ENCODE measurements at regions not wholly inside any gene's neighbourhood (a gene's known extent, or its start where the extent isn't known, plus 50 kb on each side); places are given as distances from the start of the nearest gene placed in this dataset.
"Not testable (repeated sequence)": the region's sequence is repeated elsewhere in the genome, so short reads cannot be mapped to it uniquely, and the experiment has no call there.

DNA sequence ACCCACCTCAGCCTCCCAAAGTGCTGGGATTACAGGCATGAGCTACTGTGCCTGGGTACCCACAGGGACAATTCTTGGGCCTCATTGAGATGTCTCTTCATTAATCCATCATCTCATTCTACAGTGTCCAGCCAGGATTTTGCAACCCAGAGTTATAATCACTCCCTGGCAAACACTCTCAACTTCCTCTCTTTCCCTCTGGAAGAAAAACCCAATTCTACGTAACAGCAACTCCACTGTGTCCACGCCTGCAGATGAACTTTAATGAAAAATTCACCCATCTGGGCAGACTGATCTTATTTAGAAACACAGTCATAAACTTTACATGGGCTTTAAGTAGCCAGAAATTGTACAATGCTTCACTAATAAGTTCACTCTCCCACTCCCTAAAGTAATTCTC, 90.1 kb upstream of the ABCC4 start:
- no peak for DNase-seq

DNA sequence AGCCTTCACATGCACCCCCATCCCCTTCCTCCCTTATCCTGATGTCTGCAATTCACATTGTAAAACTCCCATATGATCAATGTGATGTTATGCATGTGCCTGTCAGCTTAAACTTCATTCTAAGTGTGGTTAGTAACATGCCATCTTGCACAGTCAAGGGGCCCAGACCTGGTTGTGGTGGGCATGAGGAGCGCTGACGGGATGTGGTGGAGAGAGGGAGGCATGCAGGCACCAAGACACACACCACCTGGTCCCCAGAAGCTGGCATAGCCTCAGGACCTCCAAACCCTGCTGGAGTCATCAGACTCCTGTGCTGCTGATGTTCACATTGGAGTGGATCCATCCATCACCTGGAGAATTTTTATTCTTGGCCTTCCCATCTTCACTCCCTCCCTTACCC, 90.5 kb upstream of the ABCC4 start:
- no peak for DNase-seq

DNA sequence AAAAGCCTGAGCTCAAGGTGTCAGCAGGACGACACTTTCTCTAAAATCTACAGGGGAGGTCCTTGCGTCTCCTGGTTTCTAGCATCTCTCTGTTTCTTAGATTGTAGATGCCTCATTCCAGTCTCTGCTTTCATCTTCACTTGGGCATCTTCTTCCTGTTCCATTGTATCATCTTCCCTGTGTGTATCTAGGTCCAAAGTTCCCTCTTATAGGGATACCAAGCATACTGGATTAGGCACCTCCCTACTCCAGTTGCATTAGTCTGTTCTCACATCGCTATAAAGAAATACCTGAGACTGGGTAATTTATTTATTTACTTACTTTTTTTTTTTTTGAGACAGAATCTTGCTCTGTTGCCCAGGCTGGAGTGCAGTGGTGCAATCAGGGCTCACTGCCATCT, 91.3 kb upstream of the ABCC4 start:
- no peak for DNase-seq

DNA sequence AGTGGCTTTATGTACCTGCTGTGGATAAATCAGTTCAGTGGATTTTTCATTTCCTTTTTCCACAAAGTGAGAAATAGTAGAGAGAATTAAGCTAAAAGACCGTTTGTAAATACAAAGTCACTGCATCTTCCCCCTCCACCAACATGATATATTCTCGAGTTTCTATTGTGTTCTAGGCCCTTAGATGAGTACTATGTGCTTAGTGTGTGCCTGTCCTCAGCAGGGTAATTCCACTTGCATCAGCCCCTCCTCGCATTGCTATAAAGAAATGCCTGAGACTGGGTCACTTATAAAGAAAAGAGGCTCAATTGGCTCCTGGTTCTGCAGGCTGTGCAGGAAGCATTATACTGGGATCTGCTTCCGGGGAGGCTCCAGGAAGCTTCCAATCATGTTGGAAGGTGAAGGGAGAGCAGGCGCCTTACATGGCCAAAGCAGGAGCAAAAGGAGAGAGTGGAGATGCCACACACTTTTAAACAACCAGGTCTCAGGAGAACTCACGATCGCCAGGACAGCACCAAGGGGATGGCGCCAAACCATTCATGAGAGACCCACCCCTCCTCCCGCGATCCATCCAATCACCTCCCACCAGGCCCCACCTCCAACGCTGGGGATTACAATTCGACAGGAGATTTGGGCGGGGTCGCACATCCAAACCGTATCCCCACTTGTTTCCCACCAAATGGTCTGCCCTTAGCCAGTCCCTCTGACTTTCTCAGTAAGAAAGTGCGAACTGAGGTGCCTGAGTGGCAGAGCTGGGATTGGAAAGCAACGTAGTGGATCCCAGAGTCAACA, 102.3 kb upstream of the ABCC4 start:
- DNase-seq = no peak

DNA sequence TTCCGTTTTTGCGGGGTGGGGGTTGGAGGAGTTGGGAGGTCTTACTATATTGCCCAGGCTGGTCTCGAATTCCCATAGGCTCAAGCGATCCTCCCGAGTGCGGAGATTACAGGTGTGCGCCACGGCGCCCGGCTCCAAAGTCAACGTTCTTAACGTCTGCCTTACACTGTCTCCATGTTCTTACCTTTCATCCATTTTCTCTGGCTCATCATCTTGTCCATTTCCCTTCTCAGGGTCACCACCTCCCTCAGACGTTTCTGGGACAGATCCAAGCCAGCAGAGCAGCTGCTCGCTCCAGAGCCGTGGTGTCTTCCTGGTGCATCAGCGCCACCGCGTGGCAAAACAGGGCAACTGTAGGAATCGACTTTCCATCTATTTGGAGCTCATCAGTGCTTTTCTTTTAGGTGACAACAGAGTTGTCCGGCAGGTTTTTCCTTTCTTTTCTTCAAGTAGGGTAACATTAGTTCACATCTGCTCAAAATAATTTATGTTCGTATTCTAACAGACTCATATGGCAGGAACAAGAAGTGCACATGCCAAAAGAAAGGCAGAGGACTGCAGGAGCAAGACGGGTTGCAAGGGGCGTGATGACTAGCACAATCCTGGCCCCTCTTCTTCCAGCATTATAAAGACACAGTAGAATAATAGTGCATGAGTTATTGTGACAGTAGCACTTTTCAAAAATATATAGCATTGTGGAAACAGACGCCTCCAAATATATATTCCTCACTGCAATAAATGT, 103.1 kb upstream of the ABCC4 start:
- peak; percentile 87 for DNase-seq

DNA sequence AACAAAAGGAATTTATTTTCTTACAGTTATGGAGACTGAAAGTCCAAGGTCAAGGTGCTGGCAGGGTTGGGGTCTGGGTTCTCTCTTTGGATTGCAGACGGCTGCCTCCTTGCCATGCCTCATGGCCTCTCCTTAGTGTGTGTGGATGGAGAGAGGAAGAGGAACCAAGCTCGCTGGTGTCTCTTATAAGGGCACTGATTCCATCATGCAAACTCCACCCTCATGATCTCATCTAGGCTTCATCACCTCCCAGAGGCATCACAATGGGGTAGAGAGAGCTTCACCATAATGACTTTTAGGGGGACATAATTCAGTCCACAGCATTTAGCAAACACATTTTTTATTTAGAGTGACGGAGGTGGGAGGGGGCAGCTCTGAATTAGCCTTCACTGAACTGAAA, 104.9 kb upstream of the ABCC4 start:
- no peak for DNase-seq

DNA sequence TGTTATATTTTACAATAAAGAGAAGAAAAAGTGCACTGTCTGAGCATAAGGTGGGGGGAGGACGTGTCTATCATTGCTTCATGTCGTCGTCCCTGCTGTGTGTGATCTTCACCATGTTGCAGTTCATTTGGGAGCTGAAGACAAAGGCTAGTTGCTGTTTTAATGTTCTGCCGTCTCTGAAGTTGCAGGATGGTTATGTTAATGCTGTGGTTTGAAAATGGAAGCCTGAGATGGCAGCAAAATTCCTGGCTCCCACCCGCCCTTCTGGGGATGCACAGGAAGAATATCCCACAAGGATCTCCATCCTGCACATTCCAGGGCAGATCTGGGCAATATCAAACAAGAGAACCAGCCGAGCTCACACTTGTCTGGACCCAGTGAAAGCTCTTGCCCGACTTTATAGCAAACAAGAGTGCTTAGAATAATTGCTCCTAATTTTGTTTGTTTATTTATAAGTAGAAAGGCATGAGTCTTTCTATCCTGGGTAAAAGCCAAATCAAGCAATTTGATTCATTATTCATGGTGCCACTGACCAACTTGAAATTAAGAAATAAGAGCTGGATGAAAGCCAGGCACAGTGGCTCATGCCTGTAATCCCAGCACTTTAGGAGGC, 110.3 kb upstream of the ABCC4 start:
- DNase-seq = no peak

DNA sequence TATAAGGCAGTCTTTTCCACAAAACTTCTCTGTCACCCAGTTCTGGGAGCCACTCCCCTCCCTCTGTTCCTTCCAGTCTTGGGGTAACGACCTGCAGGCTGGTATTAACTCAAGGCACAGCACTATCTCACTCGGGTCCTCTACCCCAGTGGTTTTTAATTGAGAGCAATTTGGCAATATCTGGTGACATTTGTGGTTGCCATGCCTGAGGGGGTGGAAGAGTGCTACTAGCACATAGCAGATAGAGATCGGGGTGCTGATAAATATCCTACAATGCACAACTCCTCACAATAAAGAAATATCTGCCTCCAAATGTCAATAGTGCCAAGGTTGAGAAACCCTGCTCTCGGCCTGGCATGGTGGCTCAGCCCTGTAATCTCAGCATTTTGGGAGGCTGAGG, 117.7 kb upstream of the ABCC4 start:
- DNase-seq = no peak

DNA sequence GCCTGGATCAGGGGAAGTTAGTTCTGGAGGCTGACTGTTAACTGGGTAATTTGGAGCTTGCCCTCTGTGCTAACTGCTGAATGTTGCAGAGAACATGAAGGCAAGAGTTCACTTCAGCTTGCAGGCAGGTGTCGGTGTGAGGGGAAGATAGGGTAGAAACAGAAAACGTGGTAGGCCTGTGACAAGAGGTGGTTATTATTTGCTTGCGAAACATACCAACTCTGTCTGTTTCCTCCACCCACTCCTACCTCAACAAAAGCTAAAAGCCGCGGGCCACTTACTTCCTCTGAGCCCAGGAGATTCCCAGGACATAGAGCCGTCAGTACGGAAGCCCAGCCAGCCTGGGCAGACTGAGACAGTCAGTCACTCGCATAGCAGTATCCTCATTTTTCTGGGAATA, 119.2 kb upstream of the ABCC4 start:
- no peak for DNase-seq

DNA sequence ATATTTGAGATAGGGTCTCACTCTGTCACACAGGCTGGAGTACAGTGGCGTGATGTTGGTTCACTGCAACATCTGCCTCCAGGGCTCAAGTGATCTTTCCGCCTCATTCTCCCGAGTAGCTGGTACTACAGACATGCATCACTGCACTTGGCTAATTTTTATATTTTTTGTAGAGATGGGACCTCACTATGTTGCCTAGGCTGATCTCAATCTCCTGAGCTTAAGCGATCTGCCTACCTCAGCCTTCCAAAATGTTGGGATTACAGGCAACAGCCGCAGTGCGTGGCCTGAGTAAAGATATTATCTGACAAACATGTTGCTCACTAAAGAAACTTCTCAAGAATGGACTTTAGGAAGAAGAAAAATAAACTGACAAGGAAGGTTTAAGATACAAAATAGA, 125.4 kb upstream of the ABCC4 start:
- no peak for DNase-seq

DNA sequence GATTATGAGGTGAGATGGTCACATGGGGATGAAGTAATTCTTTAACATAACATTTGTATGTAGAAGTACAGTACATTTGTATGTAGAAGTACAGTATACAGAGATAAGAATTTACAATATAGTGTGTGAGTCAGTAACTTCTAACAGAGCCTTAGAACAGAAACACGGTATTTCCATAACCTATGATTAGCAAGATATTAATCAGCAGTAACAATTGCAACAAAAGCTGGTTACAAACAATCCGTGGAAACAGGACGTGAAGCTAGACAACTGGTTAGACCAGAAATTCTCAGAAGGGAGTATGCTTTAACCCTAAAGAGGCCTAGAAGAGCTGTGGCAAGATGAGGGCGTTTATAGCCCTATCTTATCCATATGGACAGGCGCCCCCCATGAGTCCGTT, 122.0 kb upstream of the CLDN10 start:
- DNase-seq = not testable (repeated sequence)

DNA sequence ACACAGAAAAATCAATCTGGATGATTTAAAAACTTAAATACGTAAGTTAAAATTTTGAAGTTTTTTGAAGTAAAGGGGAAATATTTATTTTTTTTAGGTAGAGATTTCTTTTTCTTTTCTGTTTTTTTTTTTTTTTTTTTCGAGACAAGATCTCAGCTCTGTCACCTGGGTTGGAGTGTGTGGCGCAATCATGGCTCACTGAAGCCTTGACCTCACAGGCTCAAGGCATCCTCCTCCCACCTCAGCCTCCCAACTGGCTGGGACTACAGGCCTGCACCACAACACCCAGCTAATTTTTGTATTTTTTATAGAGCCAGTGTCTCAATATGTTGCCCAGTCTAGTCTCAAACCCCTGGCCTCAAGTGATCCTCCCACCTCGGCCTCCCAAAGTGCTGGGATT, 120.4 kb upstream of the CLDN10 start:
- no peak for DNase-seq

DNA sequence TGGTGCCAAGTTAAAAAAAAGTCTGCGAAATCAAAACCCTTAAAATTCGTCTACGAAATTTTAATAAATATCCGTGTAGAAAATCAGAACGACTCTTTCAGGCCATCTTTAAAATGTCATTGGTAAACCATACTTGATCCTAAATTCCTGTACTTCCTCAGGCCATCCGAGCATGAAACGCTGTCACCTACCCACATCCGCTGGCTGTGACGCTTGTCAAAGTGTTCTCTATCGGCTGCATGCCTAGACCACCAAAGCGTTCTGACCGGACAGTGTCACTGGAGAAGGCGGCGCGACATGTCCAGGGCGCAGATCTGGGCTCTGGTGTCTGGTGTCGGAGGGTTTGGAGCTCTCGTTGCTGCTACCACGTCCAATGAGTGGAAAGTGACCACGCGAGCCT, 119.0 kb upstream of the CLDN10 start:
- DNase-seq = no peak

DNA sequence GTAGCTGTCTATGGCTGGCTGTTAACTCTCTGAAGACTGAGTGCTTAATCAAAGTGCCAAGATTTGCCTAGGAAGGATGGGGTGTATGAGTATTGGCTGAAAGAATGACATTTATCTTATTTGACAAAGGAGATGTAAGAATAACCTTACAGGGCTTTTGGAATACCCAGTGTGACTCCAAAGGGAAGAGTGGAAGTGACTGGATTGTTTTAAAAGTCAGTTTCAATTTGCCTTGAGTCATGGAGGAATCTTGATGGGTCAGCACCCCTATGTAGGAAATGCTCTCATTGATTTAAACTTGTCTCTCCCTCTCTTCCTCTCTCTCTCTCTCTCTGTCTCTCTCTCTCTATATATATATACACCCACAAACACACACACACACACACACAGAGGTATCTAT, 118.4 kb upstream of the CLDN10 start:
- no peak for DNase-seq

DNA sequence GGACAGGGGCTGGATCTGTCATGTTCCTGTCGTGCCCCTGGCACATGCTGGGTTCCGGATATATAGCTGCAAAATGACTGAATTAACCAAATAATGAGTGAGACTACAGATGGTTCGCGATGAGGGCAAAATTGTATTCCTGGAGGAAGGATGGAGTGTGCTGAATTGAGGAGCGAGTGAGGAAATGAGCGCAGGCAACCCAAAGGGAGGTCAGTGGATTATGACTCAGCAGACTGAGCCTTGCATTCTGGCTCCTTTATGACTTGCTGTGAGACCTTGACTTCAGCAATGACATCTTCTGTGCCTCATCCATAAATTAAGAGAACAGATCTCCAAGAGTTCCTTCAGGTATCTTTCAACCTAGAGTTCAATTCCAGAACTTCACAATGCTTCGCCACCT, 115.0 kb upstream of the CLDN10 start:
- no peak for DNase-seq

DNA sequence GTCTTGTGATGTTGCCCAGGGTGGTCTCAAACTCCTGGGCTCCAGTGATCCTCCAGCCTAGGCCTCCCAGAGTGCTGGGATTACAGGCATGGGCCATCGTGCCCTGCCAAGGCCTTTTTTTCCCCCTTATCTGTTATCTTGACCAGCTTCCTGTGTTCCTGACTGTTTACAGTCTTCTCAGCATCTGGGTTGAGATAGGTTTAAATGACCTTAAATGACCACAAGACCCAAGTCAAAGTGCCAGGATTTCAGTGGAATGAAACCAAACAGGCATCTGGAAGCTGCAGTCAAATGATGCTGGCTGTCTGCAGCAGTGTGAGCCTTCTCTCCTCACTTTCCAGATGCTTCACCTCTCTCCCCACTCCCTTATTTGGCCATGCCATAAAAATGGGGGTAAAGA, 114.2 kb upstream of the CLDN10 start:
- no peak for DNase-seq

DNA sequence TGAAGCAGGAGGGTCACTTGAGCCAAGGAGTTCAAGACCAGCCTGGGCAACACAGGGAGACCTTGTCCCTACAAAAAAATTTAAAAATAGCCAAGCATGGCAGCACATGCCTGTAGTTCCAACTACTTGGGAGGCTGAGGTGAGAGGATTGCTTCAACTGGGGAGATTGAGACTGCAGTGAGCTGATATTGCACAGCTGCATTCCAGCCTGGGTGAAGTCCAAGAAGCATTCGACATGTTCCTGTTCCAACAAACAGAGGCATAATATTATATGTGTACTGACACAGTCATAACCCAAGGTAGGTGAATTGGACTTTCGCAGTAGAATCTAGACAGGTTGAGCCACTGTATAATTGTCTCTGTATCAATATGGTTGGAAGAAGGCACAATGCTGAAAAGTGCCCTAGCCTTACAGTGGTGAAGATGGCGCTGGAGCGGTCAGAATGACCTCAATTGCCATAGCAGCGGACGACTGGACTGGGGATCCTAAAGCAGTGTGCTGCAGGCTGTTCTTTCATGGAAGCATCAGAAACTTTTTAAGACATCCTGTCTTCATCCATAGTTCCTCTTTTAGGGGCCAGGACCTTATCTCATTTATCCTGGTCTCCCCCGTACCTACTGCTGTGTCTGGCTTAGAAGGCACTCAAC, 112.0 kb upstream of the CLDN10 start:
- no peak for DNase-seq

DNA sequence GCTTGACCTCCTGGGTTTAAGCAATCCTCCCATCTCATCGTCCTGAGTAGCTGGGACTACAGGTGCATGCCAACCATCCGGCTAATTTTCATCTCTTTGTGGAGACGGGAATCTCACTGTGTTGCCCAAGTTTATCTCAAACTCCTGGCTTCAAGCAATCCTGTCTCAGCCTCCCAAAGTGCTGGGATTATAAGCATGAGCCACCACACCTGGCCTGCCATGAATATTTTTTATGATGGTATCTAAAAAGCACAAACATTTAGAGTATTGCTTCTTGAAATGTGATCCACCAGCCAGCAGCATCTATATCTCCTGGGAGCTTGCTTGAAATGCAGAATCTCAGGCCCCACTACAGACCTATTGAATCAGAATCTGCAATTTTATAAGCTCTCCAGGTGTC, 111.2 kb upstream of the CLDN10 start:
- DNase-seq = no peak

DNA sequence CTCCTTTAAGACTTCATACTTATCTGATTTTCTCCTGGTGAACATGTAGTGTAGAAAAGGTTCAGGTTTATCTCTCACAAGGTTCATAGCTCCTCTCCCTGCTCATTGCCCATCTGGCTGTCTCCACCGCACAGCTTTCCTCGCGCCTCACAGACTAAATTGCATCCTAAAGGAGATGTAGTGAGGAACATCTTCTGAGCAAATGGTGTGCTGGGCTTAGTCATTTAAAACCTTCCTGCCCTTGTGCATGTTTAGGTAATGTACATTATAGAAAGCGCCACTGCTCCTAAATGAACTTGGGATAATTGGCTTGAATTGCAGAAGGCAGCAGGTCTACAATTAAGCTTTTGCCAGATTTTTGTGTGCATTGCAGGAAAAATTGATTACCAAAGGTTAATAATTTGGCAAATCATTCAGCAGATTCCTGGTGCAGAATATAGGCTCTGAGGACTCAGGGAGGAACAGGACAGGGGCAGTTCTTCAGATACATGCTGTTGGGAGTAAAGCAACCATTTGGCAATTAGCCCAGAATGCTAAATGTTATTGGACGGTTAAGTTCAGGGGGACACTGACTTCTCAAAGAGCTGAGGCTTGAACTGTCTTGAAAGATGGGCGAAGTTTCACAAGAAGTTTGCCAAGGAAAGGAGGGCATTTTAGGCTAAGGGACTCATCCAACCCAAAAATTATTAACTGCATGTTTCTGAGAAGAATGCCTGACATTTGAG, 108.4 kb upstream of the CLDN10 start:
- DNase-seq = no peak

DNA sequence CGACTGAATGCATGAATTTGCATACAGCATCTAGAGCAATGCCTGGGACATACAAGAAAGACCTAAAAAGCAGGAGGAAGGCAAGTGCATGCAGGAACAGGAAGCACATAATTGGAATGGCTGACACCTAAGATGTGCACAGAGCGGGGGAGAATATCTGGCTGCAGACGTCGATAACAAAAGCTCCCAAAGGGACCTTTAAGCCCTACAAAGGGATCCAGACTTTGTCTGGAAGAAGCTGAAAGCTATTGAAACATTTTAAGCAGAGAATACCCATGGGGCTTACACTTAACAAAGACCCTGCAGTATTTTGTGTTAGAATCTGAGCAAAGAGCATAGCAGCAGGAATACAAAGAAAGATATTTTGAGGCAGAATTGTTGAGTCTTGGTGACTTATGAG, 107.4 kb upstream of the CLDN10 start:
- DNase-seq = no peak

DNA sequence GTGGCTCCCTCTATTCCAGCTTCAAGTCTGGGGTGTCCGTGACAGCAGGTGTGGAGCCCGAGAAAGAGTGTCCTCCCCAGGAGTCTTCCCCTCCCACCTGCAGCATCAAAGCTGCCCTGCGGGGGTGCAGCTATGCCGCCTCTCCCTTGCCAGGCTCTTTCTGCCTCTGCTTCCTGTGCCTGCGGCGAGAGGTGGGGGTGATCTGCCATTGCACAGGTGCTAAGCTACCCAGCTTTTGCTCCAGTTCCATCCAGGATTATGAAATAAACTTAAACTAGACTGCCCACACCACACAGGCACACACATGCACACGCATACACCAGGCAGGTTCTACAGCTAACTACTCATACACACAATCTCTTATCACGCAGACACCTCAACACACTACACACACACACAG, 104.7 kb upstream of the CLDN10 start:
- no peak for DNase-seq

DNA sequence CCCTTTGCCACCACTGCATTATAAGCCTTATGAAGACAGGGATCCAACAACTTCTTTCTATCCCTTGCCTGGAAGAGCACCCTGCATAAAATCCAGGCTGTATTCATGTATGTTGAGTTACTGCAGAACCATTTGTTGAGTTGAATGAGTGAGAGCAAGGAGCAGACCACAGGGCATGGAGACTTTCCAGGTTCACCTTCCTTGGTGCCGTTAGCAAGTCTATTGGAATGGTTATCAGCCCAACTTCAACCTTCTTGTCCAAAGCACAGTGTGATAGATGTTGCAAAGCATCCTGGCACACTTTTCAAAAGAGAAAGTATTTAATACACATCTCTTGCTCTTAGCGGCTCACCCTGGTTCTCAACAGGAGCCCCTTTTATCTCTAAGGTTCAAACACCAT, 100.9 kb upstream of the CLDN10 start:
- DNase-seq = no peak

DNA sequence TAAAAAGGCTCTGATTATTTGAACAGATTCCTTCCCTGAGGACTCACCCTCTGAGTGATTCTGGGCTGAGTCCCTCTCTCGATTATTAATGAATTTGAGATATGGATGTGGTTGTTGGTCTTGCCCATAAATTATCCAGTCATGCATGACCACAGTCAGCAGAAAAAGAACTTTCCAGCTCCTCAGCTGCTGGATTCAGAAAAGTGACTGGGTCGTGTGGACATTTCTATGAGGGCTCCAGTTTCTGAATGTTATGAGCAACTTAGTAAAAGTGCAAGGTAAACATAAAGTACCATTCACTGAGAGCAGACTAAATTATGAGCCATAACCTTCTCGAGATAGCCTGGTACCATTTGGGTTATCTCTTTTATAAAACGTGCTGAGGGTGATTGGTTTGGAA, 100.1 kb upstream of the CLDN10 start:
- no peak for DNase-seq

All from midbrain (tissue), 1 donor.